RCC 7860 (cell line): ENCODE measurements at regions not wholly inside any gene's neighbourhood (a gene's known extent, or its start where the extent isn't known, plus 50 kb on each side); places are given as distances from the start of the nearest gene placed in this dataset.

Experiments used
- DNase-seq: peaks from one replicate; pipeline ENCODE4 v3.0.0-alpha.2; 2015; ENCODE audit warnings: low spot score
- FAIRE-seq: peaks from 2 replicates; lab custom pipeline; 2012; peaks lifted over from hg19 to GRCh38; lab: Jason Lieb, UNC

- FAIRE-seq (no peak), DNase-seq (no peak)
These were observed 62.0 kb downstream of the SUCNR1 start for GRCh38 chr3:151935446-151935845.

GRCh38 chr3:151940481-151940880 lies 67.0 kb downstream of the SUCNR1 start:
- FAIRE-seq = no peak
- DNase-seq = no peak

GRCh38 chr3:151943539-151943938 lies 70.1 kb downstream of the SUCNR1 start:
- FAIRE-seq (no peak), DNase-seq (no peak)

GRCh38 chr3:151944356-151944755 lies 70.9 kb downstream of the SUCNR1 start:
- no peak for FAIRE-seq
- no peak for DNase-seq

- FAIRE-seq = no peak
- no peak for DNase-seq
These were observed 73.2 kb downstream of the SUCNR1 start for GRCh38 chr3:151946606-151947005.

- FAIRE-seq = no peak
- DNase-seq = no peak
These were observed 76.3 kb downstream of the SUCNR1 start for GRCh38 chr3:151949706-151950105.

GRCh38 chr3:151955356-151955755 lies 81.9 kb downstream of the SUCNR1 start:
- FAIRE-seq = no peak

GRCh38 chr3:151960961-151961580 lies 87.6 kb downstream of the SUCNR1 start:
- DNase-seq = no peak
- FAIRE-seq = no peak

More at GRCh38 chr3:151955356-151955755, 81.9 kb downstream of the SUCNR1 start:
- no peak for DNase-seq

GRCh38 chr3:151962352-151962751 lies 88.9 kb downstream of the SUCNR1 start:
- no peak for FAIRE-seq
- DNase-seq = no peak

- FAIRE-seq (no peak), DNase-seq (no peak)
These were observed 89.5 kb downstream of the SUCNR1 start for GRCh38 chr3:151962912-151963311.

GRCh38 chr3:151964743-151965142 lies 91.3 kb downstream of the SUCNR1 start:
- no peak for FAIRE-seq
- peak; percentile 10 for DNase-seq

- no peak for FAIRE-seq
- no peak for DNase-seq
These were observed 95.7 kb downstream of the SUCNR1 start for GRCh38 chr3:151969026-151969642.

- FAIRE-seq (no peak), DNase-seq (no peak)
These were observed 98.6 kb downstream of the SUCNR1 start for GRCh38 chr3:151971814-151972579.

GRCh38 chr3:151974067-151974466 lies 100.6 kb downstream of the SUCNR1 start:
- DNase-seq (no peak), FAIRE-seq (peak; percentile 49)

- FAIRE-seq = peak; percentile 99
- DNase-seq = peak; percentile 93
These were observed 103.0 kb downstream of the SUCNR1 start for GRCh38 chr3:151976211-151977050.

GRCh38 chr3:151979906-151980305 lies 106.5 kb downstream of the SUCNR1 start:
- DNase-seq = no peak
- no peak for FAIRE-seq

GRCh38 chr3:151983538-151983937 lies 110.1 kb downstream of the SUCNR1 start:
- no peak for DNase-seq
- FAIRE-seq = no peak

- FAIRE-seq = no peak
- DNase-seq = no peak
These were observed 112.5 kb downstream of the SUCNR1 start for GRCh38 chr3:151985787-151986430.

- FAIRE-seq (no peak), DNase-seq (no peak)
These were observed 114.5 kb downstream of the SUCNR1 start for GRCh38 chr3:151987893-151988292.

- DNase-seq (no peak), FAIRE-seq (no peak)
These were observed 116.2 kb downstream of the SUCNR1 start for GRCh38 chr3:151989621-151990020.
